Gastroesophageal sphincter (tissue), 3 donors: ENCODE measurements at regions not wholly inside any gene's neighbourhood (a gene's known extent, or its start where the extent isn't known, plus 50 kb on each side); places are given as distances from the start of the nearest gene placed in this dataset.

ENCODE experiments used
- CTCF ChIP-seq, 4 experiments: fragments of 200-600 bp in 2 of 4; fragments of 450-650 bp in 2 of 4; sonication (generic) in 1 of 4; IDR thresholded peaks; one replicate each; pipeline ENCODE4 v1.5.1; 2017 to 2019; ENCODE audit warnings: antibody characterized with exemption in 4 of 4, mild to moderate bottlenecking in 2 of 4, moderate library complexity in 2 of 4
- POLR2A ChIP-seq, 2 donors: fragments of 450-650 bp; IDR thresholded peaks; one replicate each; pipeline ENCODE4 v1.6.1; 2017; ENCODE audit warnings: antibody characterized with exemption in 2 of 2, mild to moderate bottlenecking in 2 of 2, moderate library complexity in 1 of 2

DNA sequence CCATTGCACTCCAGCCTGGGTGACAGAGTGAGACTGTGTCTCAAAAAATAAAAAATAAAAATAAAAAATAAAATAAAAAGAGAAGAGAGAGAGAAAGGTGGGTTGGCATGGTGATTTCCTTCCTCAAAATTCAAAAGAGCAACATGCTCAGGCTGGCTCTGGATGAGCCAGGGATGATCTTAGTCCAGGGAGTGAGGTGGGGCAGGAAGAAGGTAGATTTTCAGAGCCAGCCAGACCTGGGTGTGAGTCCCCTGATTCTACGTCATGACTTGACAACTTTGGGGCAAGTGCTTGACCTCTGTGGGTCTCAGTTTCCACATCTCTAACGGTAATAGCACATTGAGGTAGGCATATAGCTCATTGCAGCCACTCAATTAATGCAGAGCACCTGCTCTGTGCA, 109.4 kb upstream of the CTBP2 start:
- TF ChIP-seq CTCF (IDR thresholded peaks at IDR 0.05), result no peak
- TF ChIP-seq POLR2A (IDR thresholded peaks at IDR 0.05), result no peak
